B cell (primary cell): ENCODE measurements at regions not wholly inside any gene's neighbourhood (a gene's known extent, or its start where the extent isn't known, plus 50 kb on each side); places are given as distances from the start of the nearest gene placed in this dataset.

Experiments
- ATAC-seq: fragments of 200-7000 bp; cut with Tn5 transposase; one replicate; pipeline ENCODE4 v1.10.0; 2021; ENCODE audit warnings: low read depth, mild to moderate bottlenecking, moderate number of reproducible peaks, moderate library complexity
- CTCF ChIA-PET: fragments of 350-600 bp; sonication (Branson Sonifier 250); formaldehyde crosslinking; loops from one replicate; lab custom pipeline; 2021; ENCODE audit warnings: antibody characterized with exemption, inconsistent platforms; lab: Charles Lee
- POLR2A ChIA-PET: fragments of 350-600 bp; sonication (Branson Sonifier 250); formaldehyde crosslinking; loops from one replicate; lab custom pipeline; 2021; ENCODE audit warnings: antibody characterized with exemption; lab: Charles Lee
- DNase-seq: peaks from one replicate; pipeline ENCODE4 v3.0.0; 2013
- H2AFZ ChIP-seq: 2 replicates; pipeline ENCODE4 v1.6.1; 2012; ENCODE audit warnings: mild to moderate bottlenecking, low read depth, low read length; ENCODE audit not compliant: insufficient read depth, poor library complexity, severe bottlenecking
- H3K27ac ChIP-seq, 2 donors: 1 replicate in 1 of 2; 2 replicates in 1 of 2; pipeline ENCODE4 v1.5.1; 2012 to 2013; ENCODE audit warnings: low read length in 2 of 2, mild to moderate bottlenecking in 2 of 2, moderate library complexity in 1 of 2
- H3K27me3 ChIP-seq, 4 experiments: fragments of 200-600 bp in 1 of 4; sonication (generic) in 1 of 4; replicated peaks in 1 of 4; 1 replicate in 2 of 4; 2 replicates in 2 of 4; pipeline versions ENCODE4 v1.6.1 to v1.7.0; 2013 to 2016; ENCODE audit warnings: low read length in 3 of 4, mild to moderate bottlenecking in 2 of 4, mixed read lengths in 1 of 4, moderate library complexity in 1 of 4; ENCODE audit not compliant: insufficient read depth in 4 of 4, control insufficient read depth in 3 of 4; ENCODE audit errors: control extremely low read depth in 1 of 4
- H3K36me3 ChIP-seq, 2 experiments: replicated peaks in 1 of 2; 1 replicate in 1 of 2; 2 replicates in 1 of 2; pipeline versions ENCODE4 v1.6.1 to v1.7.1; 2013; ENCODE audit warnings: low read length in 1 of 2; ENCODE audit not compliant: insufficient read depth in 2 of 2, control insufficient read depth in 1 of 2; ENCODE audit errors: control extremely low read depth in 1 of 2, extremely low read depth in 1 of 2
- H3K4me1 ChIP-seq, 2 donors: fragments of 200-600 bp in 1 of 2; sonication (generic) in 1 of 2; 1 replicate in 1 of 2; 2 replicates in 1 of 2; pipeline versions ENCODE4 v1.5.1 to v1.6.1; 2013 to 2017; ENCODE audit warnings: low read length in 2 of 2; ENCODE audit not compliant: control insufficient read depth in 2 of 2, insufficient read depth in 2 of 2
- H3K4me2 ChIP-seq: replicated peaks from 2 replicates; pipeline ENCODE3; 2012; ENCODE audit warnings: mild to moderate bottlenecking, low read depth, low read length; ENCODE audit not compliant: poor library complexity, severe bottlenecking
- H3K4me3 ChIP-seq, 5 experiments: fragments of 200-600 bp in 1 of 5; sonication (generic) in 1 of 5; 1 replicate in 3 of 5; 2 replicates in 2 of 5; pipeline versions ENCODE4 v1.5.1 to v1.7.0; 2011 to 2016; ENCODE audit warnings: low read length in 4 of 5, mild to moderate bottlenecking in 4 of 5, low read depth in 2 of 5, control low read depth in 1 of 5, moderate library complexity in 1 of 5; ENCODE audit not compliant: insufficient read depth in 1 of 5; ENCODE audit errors: control extremely low read depth in 1 of 5, extremely low read depth in 1 of 5
- H3K79me2 ChIP-seq: fragments of 200-600 bp; sonication (generic); one replicate; pipeline ENCODE4 v1.6.0; 2016; ENCODE audit warnings: low read length; ENCODE audit not compliant: control insufficient read depth, insufficient read depth
- H3K9ac ChIP-seq: fragments of 200-600 bp; sonication (generic); 2 replicates; pipeline ENCODE4 v1.6.1; 2017; ENCODE audit warnings: mild to moderate bottlenecking, low read length, moderate library complexity
- H3K9me3 ChIP-seq, 3 donors: one replicate each; pipeline versions ENCODE4 v1.6.1 to v1.7.1; 2013; ENCODE audit warnings: low read length in 2 of 3; ENCODE audit not compliant: control insufficient read depth in 2 of 3, insufficient read depth in 1 of 3; ENCODE audit errors: control extremely low read depth in 1 of 3
- H4K20me1 ChIP-seq: 2 replicates; pipeline ENCODE4 v1.6.0; 2012; ENCODE audit warnings: mild to moderate bottlenecking, low read length; ENCODE audit not compliant: insufficient read depth, control insufficient read depth, poor library complexity, severe bottlenecking
- H3K27ac Mint-ChIP-seq: one replicate; pipeline ENCODE4 v1.8.0; 2021; ENCODE audit warnings: mixed read lengths
- H3K27me3 Mint-ChIP-seq: one replicate; pipeline ENCODE4 v1.8.0; 2021; ENCODE audit warnings: mixed read lengths
- H3K4me1 Mint-ChIP-seq: one replicate; pipeline ENCODE4 v1.8.0; 2021; ENCODE audit warnings: mixed read lengths
- H3K4me3 Mint-ChIP-seq: one replicate; pipeline ENCODE4 v1.8.0; 2021; ENCODE audit warnings: mixed read lengths
- H3K9me3 Mint-ChIP-seq: one replicate; pipeline ENCODE4 v1.8.0; 2022; ENCODE audit warnings: mixed read lengths; ENCODE audit not compliant: insufficient read depth
- CTCF ChIP-seq: fragments of 200-600 bp; IDR thresholded peaks from one replicate; pipeline ENCODE4 v1.8.0; 2022; ENCODE audit warnings: antibody characterized with exemption, mild to moderate bottlenecking
- EZH2 ChIP-seq: IDR thresholded peaks from 2 replicates; pipeline ENCODE4 v1.6.1; 2012; ENCODE audit warnings: borderline replicate concordance, low read depth, mild to moderate bottlenecking, moderate library complexity, low read length; ENCODE audit not compliant: insufficient read depth, poor library complexity, severe bottlenecking
- WGBS: methylation state at CpG from one replicate; pipeline ENCODE4 v1.1.5; 2013; ENCODE audit warnings: missing lambda C conversion rate; ENCODE audit not compliant: insufficient coverage; 5-methylcytosine and 5-hydroxymethylcytosine counted together
- intact Hi-C: fragments of 100-400 bp; cut with micrococcal nuclease; formaldehyde crosslinking; loops from one replicate; pipeline ENCODE4 v1.10.0; 2022

GRCh38 chr9:30058463-30058862, 2326.0 kb upstream of the ACO1 start:
- DNase-seq (no peak), ATAC-seq (no peak)
- ChIA-PET POLR2A (no interaction called here), CTCF (no interaction called here)
- Mint-ChIP-seq H3K27ac (no peak overlapping the region), H3K4me1 (no peaks in the 10 kb centered on the region), H3K4me3 (no peak overlapping the region), H3K9me3 (no peaks in the 10 kb centered on the region), H3K27me3 (no peaks in the 10 kb centered on the region)
- no peak overlapping the region for H3K4me2 ChIP-seq
- H4K20me1 ChIP-seq, result no peaks in the 10 kb centered on the region
- H3K36me3 ChIP-seq, result no peaks in the 10 kb centered on the region
- H3K27me3 ChIP-seq, result no peaks in the 10 kb centered on the region
- no peaks in the 10 kb centered on the region for H3K9me3 ChIP-seq
- H3K4me3 ChIP-seq, result no peak overlapping the region
- H2AFZ ChIP-seq, result no peak overlapping the region
- no CpG with 5 or more reads among the region's 1 CpG for WGBS
- no peaks in the 10 kb centered on the region for H3K79me2 ChIP-seq
- no peak overlapping the region for H3K27ac ChIP-seq
- no peak for TF ChIP-seq EZH2
- TF ChIP-seq CTCF, result no peak
- H3K9ac ChIP-seq, result no peak overlapping the region
- no peaks in the 10 kb centered on the region for H3K4me1 ChIP-seq
- intact Hi-C loops, result no loop called here

GRCh38 chr9:30060976-30061375, 2323.5 kb upstream of the ACO1 start:
- POLR2A ChIA-PET, result no interaction called here
- no peak for TF ChIP-seq CTCF
- TF ChIP-seq EZH2, result no peak
- no peak overlapping the region for H3K4me3 Mint-ChIP-seq

More at GRCh38 chr9:30060976-30061375, 2323.5 kb upstream of the ACO1 start:
- Histone ChIP-seq H4K20me1 (no peaks in the 10 kb centered on the region), H3K4me3 (no peak overlapping the region), H3K79me2 (no peaks in the 10 kb centered on the region), H3K27me3 (no peaks in the 10 kb centered on the region), H3K27ac (no peak overlapping the region), H2AFZ (no peak overlapping the region), H3K4me2 (no peak overlapping the region), H3K4me1 (no peaks in the 10 kb centered on the region), H3K36me3 (no peaks in the 10 kb centered on the region), H3K9ac (no peak overlapping the region), H3K9me3 (no peaks in the 10 kb centered on the region)
- CTCF ChIA-PET, result no interaction called here
- ATAC-seq (no peak), DNase-seq (no peak)
- Mint-ChIP-seq H3K4me1 (no peaks in the 10 kb centered on the region), H3K27me3 (no peaks in the 10 kb centered on the region), H3K9me3 (no peaks in the 10 kb centered on the region), H3K27ac (no peak overlapping the region)
- intact Hi-C loops, result no loop called here
